Psoas muscle (tissue), 7 donors: ENCODE measurements at regions not wholly inside any gene's neighbourhood (a gene's known extent, or its start where the extent isn't known, plus 50 kb on each side); places are given as distances from the start of the nearest gene placed in this dataset.

Experiments
- ATAC-seq, 4 donors: fragments of 200-7000 bp; cut with Tn5 transposase; one replicate each; pipeline ENCODE4 v1.9.1; 2020; ENCODE audit warnings: moderate library complexity in 3 of 4, mild to moderate bottlenecking in 2 of 4
- DNase-seq, 2 donors: peaks; one replicate each; pipeline ENCODE4 v3.0.0-alpha.2; 2020
- H3K27ac ChIP-seq: fragments of 200-600 bp; one replicate; pipeline ENCODE4 v1.8.0; 2022
- H3K27me3 ChIP-seq, 3 donors: fragments of 200-600 bp in 1 of 3; one replicate each; pipeline versions ENCODE4 v1.6.1 to v1.8.0; 2013 to 2022; ENCODE audit warnings: low read length in 2 of 3, mild to moderate bottlenecking in 2 of 3, moderate library complexity in 1 of 3; ENCODE audit not compliant: insufficient read depth in 3 of 3
- H3K36me3 ChIP-seq, 2 donors: fragments of 200-600 bp in 1 of 2; one replicate each; pipeline versions ENCODE4 v1.6.1 to v1.8.0; 2013 to 2022; ENCODE audit warnings: low read depth in 1 of 2, mild to moderate bottlenecking in 1 of 2, moderate library complexity in 1 of 2; ENCODE audit not compliant: insufficient read depth in 1 of 2
- H3K4me1 ChIP-seq: fragments of 200-600 bp; one replicate; pipeline ENCODE4 v1.8.0; 2022
- H3K4me3 ChIP-seq: fragments of 200-600 bp; one replicate; pipeline ENCODE4 v1.8.0; 2022; ENCODE audit warnings: mild to moderate bottlenecking
- H3K9me3 ChIP-seq: fragments of 200-600 bp; one replicate; pipeline ENCODE4 v1.8.0; 2022
- WGBS, 3 donors: extraction: QIAGEN DNeasy Blood & Tissue Kit; methylation state at CpG; one replicate each; pipeline versions ENCODE4 v1.1.6 to v1.1.7; 2013; 5-methylcytosine and 5-hydroxymethylcytosine counted together
- intact Hi-C, 2 donors: fragments of 100-400 bp; cut with DNase I; formaldehyde crosslinking; loops; one replicate each; pipeline versions ENCODE4 v1.11.0 to v1.14.2; 2022
- TF ChIP-seq, protein P1 (sequence below): fragments of 200-600 bp; IDR thresholded peaks from one replicate; pipeline ENCODE4 v1.8.0; 2022; ENCODE audit warnings: antibody characterized with exemption
- donor health status: healthy with polysubstance abuse.
- donor health status: DM: no; HTN: no; CAD: no; lungs with moderate emphysema.
- donor health status: Bipolar disorder and iron deficiency.
- donor health status: healthy.
- donor health status: DM: yes; HTN: yes; CAD: no.
- donor health status: DM: no; HTN: no; CAD: no.
- donor health status: DM: yes; HTN: yes; CAD: no.

DNA sequence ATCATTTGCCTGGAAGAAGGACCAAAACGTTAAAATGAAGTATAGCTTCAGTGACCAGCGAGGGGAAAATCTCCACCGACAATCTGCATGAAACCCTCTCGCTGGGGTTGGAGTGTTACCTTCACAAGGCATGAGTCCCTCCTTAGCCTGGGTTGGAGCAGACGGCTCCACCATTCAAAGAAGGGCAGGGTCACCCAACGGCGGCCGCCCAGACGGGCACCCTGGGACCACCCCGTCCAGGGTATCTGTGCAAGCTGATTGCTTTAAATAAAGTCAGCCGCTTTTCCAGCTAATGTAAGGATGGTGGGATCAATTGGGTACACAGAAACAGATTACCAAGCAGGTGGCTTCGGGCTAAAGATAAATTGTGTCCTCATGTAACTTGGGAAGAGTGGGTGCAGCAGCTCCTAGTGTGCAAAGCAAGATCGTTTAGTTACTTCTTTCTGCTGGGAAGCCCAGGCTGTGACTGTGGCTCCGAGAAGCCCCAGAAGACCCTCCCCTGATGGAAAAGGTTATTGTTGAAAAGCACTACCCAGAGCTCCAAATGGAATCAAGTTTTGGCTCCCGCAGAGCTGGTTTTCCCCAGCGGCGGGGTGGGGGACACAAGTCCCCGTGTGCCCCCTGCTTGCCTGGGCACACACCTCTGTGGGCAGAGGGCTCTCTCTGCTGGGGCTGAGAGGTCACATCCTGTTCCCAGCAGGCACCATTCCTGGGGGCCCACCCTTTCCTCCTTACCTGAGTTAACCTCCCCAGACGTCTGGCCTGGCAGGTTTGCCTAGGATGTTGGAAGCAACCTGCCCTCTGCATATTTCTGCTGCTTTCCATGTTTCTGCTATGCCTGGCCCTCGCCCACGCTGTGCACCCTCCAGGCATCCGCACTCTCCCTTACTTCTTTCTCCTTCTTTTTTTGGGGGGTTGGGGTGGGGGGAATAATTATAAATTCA, 318.6 kb upstream of the DIO3 start:
- peak in 1 of 2 donors; percentile 14 for DNase-seq
- WGBS, 3 donors = 73 to 83% (median 79%) methylated on average over 22 of the region's 22 CpGs
- Histone ChIP-seq H3K4me3 (no peak overlapping the region), H3K4me1 (no peaks in the 10 kb centered on the region), H3K36me3 (no peaks in the 10 kb centered on the region), H3K27ac (no peak overlapping the region), H3K9me3 (no peaks in the 10 kb centered on the region), H3K27me3 (no peaks in the 10 kb centered on the region)
- TF ChIP-seq, protein P1, sequence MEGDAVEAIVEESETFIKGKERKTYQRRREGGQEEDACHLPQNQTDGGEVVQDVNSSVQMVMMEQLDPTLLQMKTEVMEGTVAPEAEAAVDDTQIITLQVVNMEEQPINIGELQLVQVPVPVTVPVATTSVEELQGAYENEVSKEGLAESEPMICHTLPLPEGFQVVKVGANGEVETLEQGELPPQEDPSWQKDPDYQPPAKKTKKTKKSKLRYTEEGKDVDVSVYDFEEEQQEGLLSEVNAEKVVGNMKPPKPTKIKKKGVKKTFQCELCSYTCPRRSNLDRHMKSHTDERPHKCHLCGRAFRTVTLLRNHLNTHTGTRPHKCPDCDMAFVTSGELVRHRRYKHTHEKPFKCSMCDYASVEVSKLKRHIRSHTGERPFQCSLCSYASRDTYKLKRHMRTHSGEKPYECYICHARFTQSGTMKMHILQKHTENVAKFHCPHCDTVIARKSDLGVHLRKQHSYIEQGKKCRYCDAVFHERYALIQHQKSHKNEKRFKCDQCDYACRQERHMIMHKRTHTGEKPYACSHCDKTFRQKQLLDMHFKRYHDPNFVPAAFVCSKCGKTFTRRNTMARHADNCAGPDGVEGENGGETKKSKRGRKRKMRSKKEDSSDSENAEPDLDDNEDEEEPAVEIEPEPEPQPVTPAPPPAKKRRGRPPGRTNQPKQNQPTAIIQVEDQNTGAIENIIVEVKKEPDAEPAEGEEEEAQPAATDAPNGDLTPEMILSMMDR = no peak
- no peak for ATAC-seq
- intact Hi-C loops = no loop called here

DNA sequence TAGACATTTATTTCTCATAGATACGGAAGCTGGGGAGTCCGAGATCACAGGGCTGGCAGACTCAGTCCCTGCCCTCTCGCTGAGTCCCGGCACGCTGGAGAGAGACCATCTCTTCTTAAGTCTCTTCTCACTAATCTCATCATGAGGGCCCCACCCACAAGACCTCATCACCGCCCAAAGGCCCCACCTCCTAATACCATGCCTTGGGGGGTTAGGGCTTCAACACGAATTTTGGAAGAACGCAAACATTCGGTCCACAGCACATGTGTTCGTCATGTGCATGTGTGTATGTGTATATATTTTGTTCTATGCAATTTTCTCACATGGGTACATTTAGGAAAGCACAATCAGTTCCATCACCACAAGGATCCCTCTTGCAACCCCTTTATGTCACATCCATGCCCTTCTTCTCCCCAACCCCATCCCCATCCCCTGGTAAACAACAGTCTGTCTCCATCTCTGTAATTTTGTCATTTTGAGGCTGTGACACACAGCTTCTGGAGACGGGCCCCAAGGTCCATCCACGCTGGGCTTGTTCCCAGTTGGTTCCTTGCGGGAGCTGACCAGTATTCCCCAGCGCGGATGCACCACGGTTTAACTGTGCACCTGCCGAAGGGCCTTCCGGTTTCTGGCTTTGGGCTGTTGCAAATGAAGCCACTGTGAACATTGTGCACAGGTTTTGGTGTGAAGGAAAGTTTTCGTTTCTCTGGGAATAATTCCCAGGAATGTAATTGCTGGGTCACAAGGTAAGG, 317.5 kb upstream of the DIO3 start:
- intact Hi-C loops = no loop called here
- 85 to 89% (median 88%) methylated on average over 19 of the region's 19 CpGs for WGBS, 3 donors
- H3K36me3 ChIP-seq = no peaks in the 10 kb centered on the region
- no peak for ATAC-seq
- H3K4me3 ChIP-seq = no peak overlapping the region
- no peaks in the 10 kb centered on the region for H3K27me3 ChIP-seq
- H3K9me3 ChIP-seq = no peaks in the 10 kb centered on the region
- H3K27ac ChIP-seq = no peak overlapping the region
- TF ChIP-seq, protein P1 = no peak
- no peaks in the 10 kb centered on the region for H3K4me1 ChIP-seq
- DNase-seq = peak in 1 of 2 donors; percentile 10

DNA sequence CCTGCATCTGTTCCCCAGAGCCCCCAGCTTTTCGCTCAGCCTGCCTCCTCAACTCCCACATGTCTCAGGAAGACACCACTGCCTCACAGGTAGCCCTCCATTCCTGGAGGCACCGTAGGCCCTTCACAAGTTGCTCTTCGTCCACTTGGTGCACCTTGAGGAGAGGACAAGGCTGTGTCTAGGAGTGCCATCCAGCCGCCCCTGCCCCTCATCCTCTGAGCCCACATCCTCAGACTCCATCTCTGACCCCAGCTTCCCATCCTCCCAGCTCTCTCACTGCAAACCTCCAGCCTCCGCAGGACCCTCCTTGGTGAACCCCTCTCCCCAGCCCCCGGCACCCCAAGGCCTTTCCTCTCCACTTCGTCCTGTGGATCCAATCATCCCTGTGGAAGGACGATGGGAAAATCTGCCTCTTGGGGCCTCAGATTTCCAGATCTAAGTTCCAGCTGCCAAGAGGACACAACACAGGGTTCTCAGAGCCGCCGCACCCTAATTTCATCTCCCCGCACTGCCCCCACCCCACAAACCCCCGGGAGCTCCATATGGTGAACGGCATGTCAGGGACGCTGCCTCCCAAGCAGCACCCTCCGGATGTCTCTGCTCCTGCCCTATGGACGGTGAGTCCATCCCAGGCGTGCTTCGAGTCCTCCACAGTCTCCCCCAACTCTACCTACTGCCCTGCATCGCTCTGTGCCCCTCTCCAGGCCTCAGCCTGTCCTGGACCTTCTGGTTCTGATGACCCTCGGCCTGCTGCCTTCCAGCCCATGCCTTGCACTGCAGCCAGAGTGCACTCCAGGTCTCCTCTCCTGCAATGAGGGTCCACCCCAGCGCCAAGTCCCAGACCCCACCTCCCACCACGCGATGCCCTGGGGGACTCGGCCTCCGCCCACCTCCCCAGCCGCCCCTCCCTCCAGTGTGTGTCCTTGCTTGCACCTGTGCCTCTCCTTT, 314.1 kb upstream of the DIO3 start:
- ATAC-seq (no peak), DNase-seq (peak in 1 of 2 donors; percentile 26)
- H3K36me3 ChIP-seq = no peaks in the 10 kb centered on the region
- H3K27ac ChIP-seq = no peak overlapping the region
- TF ChIP-seq, protein P1 = no peak
- 84 to 89% (median 86%) methylated on average over 26 of the region's 26 CpGs for WGBS, 3 donors
- H3K9me3 ChIP-seq = no peaks in the 10 kb centered on the region
- H3K4me1 ChIP-seq = no peaks in the 10 kb centered on the region
- intact Hi-C loops = no loop called here
- no peak overlapping the region for H3K4me3 ChIP-seq
- H3K27me3 ChIP-seq = peaks cover 0 to 4% (median 0%) of the 10 kb centered on the region in 3 donors

DNA sequence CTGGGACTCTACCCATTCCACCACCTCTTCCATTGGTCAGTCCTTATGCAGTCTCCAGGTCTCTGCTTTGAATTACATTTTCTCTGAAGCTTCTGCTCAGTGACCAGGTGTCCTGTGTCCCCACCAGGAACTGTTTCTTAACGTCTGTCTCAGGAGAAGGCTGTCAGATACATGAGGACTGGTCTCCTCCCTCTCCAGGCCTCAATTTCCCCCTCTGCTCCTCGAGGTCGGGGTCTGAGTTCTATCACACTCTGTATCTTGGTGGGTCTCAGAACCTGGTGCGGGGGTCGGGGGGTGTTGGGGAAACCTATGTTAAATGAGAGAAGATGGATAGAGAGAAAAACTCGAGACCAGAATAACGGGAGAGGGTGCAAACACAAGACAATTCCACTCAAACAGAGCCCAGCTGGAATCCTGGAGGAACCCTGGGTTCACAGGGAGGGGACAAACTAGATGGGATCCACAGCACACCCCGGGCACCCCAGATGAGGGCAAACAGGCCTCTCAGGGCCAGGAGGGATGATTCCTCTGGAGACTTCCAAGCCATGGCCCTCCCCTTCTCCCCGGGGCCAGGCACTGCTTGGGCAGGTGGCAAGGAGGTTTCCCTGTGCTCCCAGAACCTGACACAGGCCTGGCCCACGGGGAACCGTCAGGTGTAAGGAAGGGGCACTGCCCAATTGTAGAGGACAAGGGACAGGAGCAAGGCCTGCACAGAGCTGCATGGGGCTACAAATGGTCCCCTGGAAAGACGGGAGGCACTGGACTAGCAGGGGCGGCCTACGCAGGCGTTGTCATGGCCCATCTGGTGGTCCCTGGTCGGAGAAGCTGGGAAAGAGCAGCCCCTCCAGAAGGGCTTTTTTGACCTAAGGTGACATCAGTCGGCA, 313.2 kb upstream of the DIO3 start:
- intact Hi-C loops = no loop called here
- TF ChIP-seq, protein P1 = no peak
- Histone ChIP-seq H3K36me3 (no peaks in the 10 kb centered on the region), H3K27me3 (peaks cover 0 to 4% (median 3%) of the 10 kb centered on the region in 3 donors), H3K9me3 (no peaks in the 10 kb centered on the region), H3K4me3 (no peak overlapping the region), H3K4me1 (no peaks in the 10 kb centered on the region), H3K27ac (no peak overlapping the region)
- DNase-seq (peak; percentile 4 to 30), ATAC-seq (no peak)
- 86 to 90% (median 89%) methylated on average over 17 of the region's 17 CpGs for WGBS, 3 donors
